CD4-positive, alpha-beta T cell (primary cell): ENCODE measurements at regions not wholly inside any gene's neighbourhood (a gene's known extent, or its start where the extent isn't known, plus 50 kb on each side); places are given as distances from the start of the nearest gene placed in this dataset.

Source experiments
- ATAC-seq: fragments of 200-7000 bp; cut with Tn5 transposase; one replicate; pipeline ENCODE4 v1.10.0; 2022; ENCODE audit warnings: mild to moderate bottlenecking; ENCODE audit not compliant: poor library complexity
- CTCF ChIA-PET: fragments of 350-600 bp; sonication (Branson Sonifier 250); formaldehyde crosslinking; loops from one replicate; lab custom pipeline; 2021; ENCODE audit warnings: antibody characterized with exemption, inconsistent platforms; lab: Charles Lee
- POLR2A ChIA-PET: fragments of 350-600 bp; sonication (Branson Sonifier 250); formaldehyde crosslinking; loops from one replicate; lab custom pipeline; 2021; ENCODE audit warnings: antibody characterized with exemption, inconsistent platforms; lab: Charles Lee
- DNase-seq, 14 experiments: peaks; one replicate each; pipeline ENCODE4 v3.0.0-alpha.2; 2013 to 2020; ENCODE audit warnings: mixed read lengths in 2 of 14
- H3K27ac ChIP-seq, 2 donors: one replicate each; pipeline versions ENCODE4 v1.5.1 to v1.7.0; 2013; ENCODE audit warnings: low read length in 2 of 2, low read depth in 1 of 2, mild to moderate bottlenecking in 1 of 2
- H3K27me3 ChIP-seq, 2 experiments: 1 replicate in 1 of 2; 2 replicates in 1 of 2; pipeline versions ENCODE4 v1.6.1 to v1.7.0; 2013; ENCODE audit warnings: low read length in 2 of 2, control low read depth in 1 of 2, mild to moderate bottlenecking in 1 of 2, moderate library complexity in 1 of 2; ENCODE audit not compliant: insufficient read depth in 2 of 2, control insufficient read depth in 1 of 2
- H3K36me3 ChIP-seq: one replicate; pipeline ENCODE4 v1.6.1; 2013; ENCODE audit warnings: low read length, control low read depth; ENCODE audit not compliant: insufficient read depth
- H3K4me1 ChIP-seq: one replicate; pipeline ENCODE4 v1.6.1; 2013; ENCODE audit warnings: low read length, control low read depth; ENCODE audit not compliant: insufficient read depth
- H3K4me3 ChIP-seq: one replicate; pipeline ENCODE4 v1.5.1; 2013; ENCODE audit warnings: mild to moderate bottlenecking, low read length, moderate library complexity
- H3K9me3 ChIP-seq, 2 experiments: 1 replicate in 1 of 2; 2 replicates in 1 of 2; pipeline versions ENCODE4 v1.6.1 to v1.7.0; 2013; ENCODE audit warnings: low read length in 2 of 2, mild to moderate bottlenecking in 2 of 2, control low read depth in 1 of 2, moderate library complexity in 1 of 2; ENCODE audit not compliant: control insufficient read depth in 1 of 2, insufficient read depth in 1 of 2
- H3K27ac Mint-ChIP-seq: one replicate; pipeline ENCODE4 v1.8.0; 2020; ENCODE audit warnings: mixed read lengths
- H3K27me3 Mint-ChIP-seq: one replicate; pipeline ENCODE4 v1.8.0; 2021; ENCODE audit warnings: mixed read lengths
- H3K36me3 Mint-ChIP-seq: one replicate; pipeline ENCODE4 v1.8.0; 2021; ENCODE audit warnings: low read depth, mixed read lengths
- H3K4me1 Mint-ChIP-seq: one replicate; pipeline ENCODE4 v1.8.0; 2021; ENCODE audit warnings: low read depth, mixed read lengths
- H3K4me3 Mint-ChIP-seq: one replicate; pipeline ENCODE4 v1.8.0; 2020; ENCODE audit warnings: mild to moderate bottlenecking, mixed read lengths
- H3K9me3 Mint-ChIP-seq: one replicate; pipeline ENCODE4 v1.8.0; 2020; ENCODE audit warnings: mixed read lengths
- intact Hi-C, 2 experiments: fragments of 100-400 bp; cut with DNase I in 1 of 2; cut with micrococcal nuclease in 1 of 2; formaldehyde crosslinking; loops; one replicate each; pipeline versions ENCODE4 v1.15.1 to v1.9.0; 2023 to 2025; cut with DNase I, micrococcal nuclease
- TF ChIP-seq, protein P1 (sequence below): fragments of 200-600 bp; IDR thresholded peaks from one replicate; pipeline ENCODE4 v1.8.0; 2022; ENCODE audit warnings: antibody characterized with exemption, mild to moderate bottlenecking

DNA sequence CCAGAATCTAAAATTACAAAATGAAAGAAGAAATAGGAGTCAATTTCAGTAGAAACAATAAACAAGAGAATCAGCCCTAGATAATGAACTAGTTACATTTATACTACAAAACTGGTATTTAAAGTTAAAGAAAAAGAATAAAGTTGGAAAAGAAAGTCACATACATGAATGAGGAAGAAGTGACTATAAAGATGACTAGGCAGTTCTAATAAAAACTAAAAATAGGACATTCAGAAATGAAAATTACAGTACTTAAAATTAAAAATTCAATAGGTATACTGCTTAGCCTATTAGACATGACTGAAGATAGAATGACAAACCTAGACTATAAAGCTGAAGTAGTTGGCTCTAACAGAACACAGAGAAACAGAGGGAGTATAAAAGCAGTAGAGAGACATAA, 108.8 kb downstream of the AHR start:
- Histone ChIP-seq H3K27me3 (no peaks in the 10 kb centered on the region), H3K4me1 (peaks cover 7% of the 10 kb centered on the region), H3K4me3 (no peak overlapping the region), H3K27ac (no peak overlapping the region), H3K36me3 (no peaks in the 10 kb centered on the region), H3K9me3 (no peaks in the 10 kb centered on the region)
- intact Hi-C loops, result no loop called here
- POLR2A ChIA-PET, result no interaction called here
- DNase-seq, result no peak
- Mint-ChIP-seq H3K27me3 (no peaks in the 10 kb centered on the region), H3K9me3 (no peaks in the 10 kb centered on the region), H3K4me1 (peaks cover 8% of the 10 kb centered on the region), H3K27ac (no peak overlapping the region), H3K36me3 (no peaks in the 10 kb centered on the region), H3K4me3 (no peak overlapping the region)
- TF ChIP-seq, protein P1, sequence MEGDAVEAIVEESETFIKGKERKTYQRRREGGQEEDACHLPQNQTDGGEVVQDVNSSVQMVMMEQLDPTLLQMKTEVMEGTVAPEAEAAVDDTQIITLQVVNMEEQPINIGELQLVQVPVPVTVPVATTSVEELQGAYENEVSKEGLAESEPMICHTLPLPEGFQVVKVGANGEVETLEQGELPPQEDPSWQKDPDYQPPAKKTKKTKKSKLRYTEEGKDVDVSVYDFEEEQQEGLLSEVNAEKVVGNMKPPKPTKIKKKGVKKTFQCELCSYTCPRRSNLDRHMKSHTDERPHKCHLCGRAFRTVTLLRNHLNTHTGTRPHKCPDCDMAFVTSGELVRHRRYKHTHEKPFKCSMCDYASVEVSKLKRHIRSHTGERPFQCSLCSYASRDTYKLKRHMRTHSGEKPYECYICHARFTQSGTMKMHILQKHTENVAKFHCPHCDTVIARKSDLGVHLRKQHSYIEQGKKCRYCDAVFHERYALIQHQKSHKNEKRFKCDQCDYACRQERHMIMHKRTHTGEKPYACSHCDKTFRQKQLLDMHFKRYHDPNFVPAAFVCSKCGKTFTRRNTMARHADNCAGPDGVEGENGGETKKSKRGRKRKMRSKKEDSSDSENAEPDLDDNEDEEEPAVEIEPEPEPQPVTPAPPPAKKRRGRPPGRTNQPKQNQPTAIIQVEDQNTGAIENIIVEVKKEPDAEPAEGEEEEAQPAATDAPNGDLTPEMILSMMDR, result no peak
- ATAC-seq, result no peak
- CTCF ChIA-PET, result no interaction called here

DNA sequence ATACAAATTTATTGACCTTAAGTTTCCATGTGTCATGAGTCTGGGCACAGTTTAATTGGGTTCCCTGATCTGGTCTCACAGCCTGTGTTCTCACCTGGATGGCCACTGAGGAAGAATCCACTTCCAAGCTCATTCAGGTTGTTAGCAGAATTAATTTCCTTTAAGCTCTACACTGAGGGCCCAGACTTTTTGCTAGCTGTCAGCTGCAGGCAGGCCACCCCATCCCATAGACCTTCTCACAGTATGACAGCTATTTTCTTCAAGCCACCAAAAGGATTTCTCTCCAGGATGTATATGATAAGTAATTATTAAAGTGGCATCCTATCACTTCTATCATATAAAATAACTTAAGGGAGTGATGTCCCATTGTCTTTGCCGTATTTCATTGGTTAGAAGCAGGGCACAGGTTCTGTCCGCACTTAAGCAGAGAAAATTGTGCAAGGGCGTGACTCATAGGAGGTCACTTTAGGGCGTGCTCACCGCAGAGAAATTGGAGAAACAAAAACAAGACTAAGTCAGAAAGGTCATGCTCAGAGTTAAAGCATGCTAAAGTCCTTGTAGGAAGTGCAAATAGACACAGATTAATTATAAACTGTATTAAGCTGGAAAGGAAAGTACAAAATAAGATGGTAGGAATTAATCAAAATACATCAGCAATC, 109.9 kb downstream of the AHR start:
- Mint-ChIP-seq H3K27ac (no peak overlapping the region), H3K27me3 (no peaks in the 10 kb centered on the region), H3K9me3 (no peaks in the 10 kb centered on the region), H3K4me3 (no peak overlapping the region), H3K36me3 (no peaks in the 10 kb centered on the region), H3K4me1 (no peaks in the 10 kb centered on the region)
- no peak overlapping the region for H3K4me3 ChIP-seq
- ChIA-PET POLR2A (no interaction called here), CTCF (no interaction called here)
- H3K4me1 ChIP-seq, result no peaks in the 10 kb centered on the region
- ATAC-seq (no peak), DNase-seq (peak in 3 of 14 experiments; percentile 21 to 68 (median 58))
- no peaks in the 10 kb centered on the region for H3K9me3 ChIP-seq
- no peaks in the 10 kb centered on the region for H3K27me3 ChIP-seq
- intact Hi-C loops, result no loop called here
- H3K36me3 ChIP-seq, result no peaks in the 10 kb centered on the region
- TF ChIP-seq, protein P1, result no peak
- no peak overlapping the region for H3K27ac ChIP-seq

GRCh38 chr7:17408904-17409290, 110.4 kb downstream of the AHR start:
- H3K4me3 ChIP-seq, result no peak overlapping the region
- H3K36me3 ChIP-seq, result no peaks in the 10 kb centered on the region
- Mint-ChIP-seq H3K4me1 (no peaks in the 10 kb centered on the region), H3K9me3 (no peaks in the 10 kb centered on the region), H3K36me3 (no peaks in the 10 kb centered on the region), H3K27ac (no peak overlapping the region), H3K4me3 (no peak overlapping the region), H3K27me3 (no peaks in the 10 kb centered on the region)
- H3K4me1 ChIP-seq, result no peaks in the 10 kb centered on the region
- TF ChIP-seq, protein P1, result no peak
- H3K27ac ChIP-seq, result no peak overlapping the region
- no peak for DNase-seq
- POLR2A ChIA-PET, result no interaction called here
- no peak for ATAC-seq
- intact Hi-C loops, result no loop called here
- CTCF ChIA-PET, result no interaction called here
- H3K9me3 ChIP-seq, result no peaks in the 10 kb centered on the region
- H3K27me3 ChIP-seq, result no peaks in the 10 kb centered on the region
